ENCODE measurements at regions not wholly inside any gene's neighbourhood (a gene's known extent, or its start where the extent isn't known, plus 50 kb on each side); places are given as distances from the start of the nearest gene placed in this dataset.

DNA sequence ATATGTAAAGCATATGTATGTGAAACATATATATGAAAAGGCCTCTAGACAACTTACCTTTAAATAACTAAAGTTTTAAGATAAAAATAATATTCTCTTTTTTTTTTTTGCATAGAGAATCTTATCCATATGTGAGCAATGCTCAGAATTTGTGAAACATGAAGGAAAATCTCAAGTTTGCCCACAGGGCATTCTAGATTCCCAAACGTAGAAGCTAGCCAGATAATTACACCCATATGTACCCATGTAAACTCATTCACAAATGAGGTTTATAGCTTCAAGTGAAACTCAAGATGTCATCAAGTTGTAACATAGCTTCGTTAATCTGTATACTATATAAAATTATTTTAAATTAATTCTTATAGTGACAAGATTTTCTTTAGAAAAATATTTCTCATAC, 537.3 kb upstream of the NR2F2 start:
- no peak for TF ChIP-seq PATZ1 (CRISPR knock-in tag; IDR thresholded peaks at IDR 0.05; ENCODE audit: borderline replicate concordance)
- TF ChIP-seq ESRRG (CRISPR knock-in tag; IDR thresholded peaks at IDR 0.05): no peak
- no peak for TF ChIP-seq ARNTL (CRISPR knock-in tag; IDR thresholded peaks at IDR 0.05; ENCODE audit: borderline replicate concordance, low read depth)
- TF ChIP-seq TCF4 (CRISPR knock-in tag; IDR thresholded peaks at IDR 0.05; ENCODE audit: borderline replicate concordance): no peak
- TF ChIP-seq ZNF8 (CRISPR knock-in tag; IDR thresholded peaks at IDR 0.05): no peak
- TF ChIP-seq ZFP30 (CRISPR knock-in tag; IDR thresholded peaks at IDR 0.05): no peak
- TF ChIP-seq ZFP3 (CRISPR knock-in tag; IDR thresholded peaks at IDR 0.05): no peak
- TF ChIP-seq POU6F1 (CRISPR knock-in tag; IDR thresholded peaks at IDR 0.05; ENCODE audit: borderline replicate concordance, low read depth): no peak
- no peak for TF ChIP-seq ZNF70 (CRISPR knock-in tag; IDR thresholded peaks at IDR 0.05)
- TF ChIP-seq RARB (CRISPR knock-in tag; IDR thresholded peaks at IDR 0.05): no peak
- TF ChIP-seq ZC3H10 (CRISPR knock-in tag; IDR thresholded peaks at IDR 0.05): no peak
- ATAC-seq: no peak

DNA sequence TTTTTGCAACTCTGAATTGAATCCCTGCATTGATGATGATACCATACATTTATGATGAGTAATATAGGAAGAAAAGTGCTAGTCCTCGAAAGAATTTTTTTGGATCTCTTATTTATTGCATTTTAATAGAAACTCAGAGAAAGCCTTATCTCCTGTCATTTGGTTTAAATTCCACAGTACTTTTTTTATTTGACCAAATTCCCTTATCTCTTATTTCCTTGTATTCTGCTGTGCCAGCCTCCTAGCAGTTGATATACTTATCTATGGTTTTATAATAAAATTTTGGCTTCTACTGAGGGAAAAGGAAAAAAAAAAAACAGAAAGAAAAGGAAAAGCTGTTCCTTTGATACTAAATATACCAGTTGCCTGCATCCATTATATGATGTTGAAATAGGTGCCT, 535.1 kb upstream of the NR2F2 start:
- no peak for TF ChIP-seq RARB (CRISPR knock-in tag; IDR thresholded peaks at IDR 0.05)
- no peak for TF ChIP-seq TSHZ2 (CRISPR knock-in tag; IDR thresholded peaks at IDR 0.05)
- no peak for TF ChIP-seq TOX (CRISPR knock-in tag; IDR thresholded peaks at IDR 0.05; ENCODE audit: borderline replicate concordance)
- TF ChIP-seq CSRNP3 (CRISPR knock-in tag; IDR thresholded peaks at IDR 0.05): no peak
- no peak for TF ChIP-seq PATZ1 (CRISPR knock-in tag; IDR thresholded peaks at IDR 0.05; ENCODE audit: borderline replicate concordance)
- TF ChIP-seq ZC3H10 (CRISPR knock-in tag; IDR thresholded peaks at IDR 0.05): no peak
- no peak for TF ChIP-seq ZNF70 (CRISPR knock-in tag; IDR thresholded peaks at IDR 0.05)
- no peak for TF ChIP-seq CREB5 (CRISPR knock-in tag; IDR thresholded peaks at IDR 0.05; ENCODE audit: low read depth)
- TF ChIP-seq ISL1 (CRISPR knock-in tag; IDR thresholded peaks at IDR 0.05): no peak
- no peak for TF ChIP-seq POU6F1 (CRISPR knock-in tag; IDR thresholded peaks at IDR 0.05; ENCODE audit: borderline replicate concordance, low read depth)
- TF ChIP-seq CSDC2 (CRISPR knock-in tag; IDR thresholded peaks at IDR 0.05): no peak
- no peak for TF ChIP-seq ZNF8 (CRISPR knock-in tag; IDR thresholded peaks at IDR 0.05)
- no peak for TF ChIP-seq SNAI2 (CRISPR knock-in tag; IDR thresholded peaks at IDR 0.05)
- no peak for TF ChIP-seq GLIS3 (CRISPR knock-in tag; IDR thresholded peaks at IDR 0.05)
- TF ChIP-seq ZFP3 (CRISPR knock-in tag; IDR thresholded peaks at IDR 0.05): no peak
- no peak for TF ChIP-seq ZFP30 (CRISPR knock-in tag; IDR thresholded peaks at IDR 0.05)
- TF ChIP-seq OSR1 (CRISPR knock-in tag; IDR thresholded peaks at IDR 0.05): no peak
- TF ChIP-seq ARNTL (CRISPR knock-in tag; IDR thresholded peaks at IDR 0.05; ENCODE audit: borderline replicate concordance, low read depth): no peak
- no peak for TF ChIP-seq ZNF565 (CRISPR knock-in tag; conservative IDR thresholded peaks at IDR 0.05; ENCODE audit: low read depth)
- ATAC-seq: no peak

Measured in SK-N-SH treated with all-trans-retinoic acid at 6 μM for 48 hours (cell line).